ENCODE measurements at regions not wholly inside any gene's neighbourhood (a gene's known extent, or its start where the extent isn't known, plus 50 kb on each side); places are given as distances from the start of the nearest gene placed in this dataset.

GRCh38 chrX:97985096-97985495 is 1101.4 kb downstream of the RPA4 start:
- TF ChIP-seq CTCF (IDR thresholded peaks at IDR 0.05) (no peak), POLR2A (IDR thresholded peaks at IDR 0.05) (no peak)
